GM12878 (cell line): ENCODE measurements at regions not wholly inside any gene's neighbourhood (a gene's known extent, or its start where the extent isn't known, plus 50 kb on each side); places are given as distances from the start of the nearest gene placed in this dataset.

Experiments used
- ATAC-seq: fragments of 200-7000 bp; cut with Tn5 transposase; 3 replicates; pipeline ENCODE4 v1.9.1; 2020; ENCODE audit warnings: mild to moderate bottlenecking, moderate library complexity
- BruUV-seq: library from RNA; stranded (reverse); fragments of 400-500 nt; replicated peaks from 2 replicates; lab custom pipeline; 2021; lab: Mats Ljungman, UMichigan
- CTCF ChIA-PET: fragments of 300-600 bp; sonication (Branson Sonifier 250); formaldehyde crosslinking; extraction: SDS; loops from one replicate; lab custom pipeline; 2021; ENCODE audit warnings: inconsistent platforms; lab: Yijun Ruan, JAX
- POLR2A ChIA-PET: fragments of 350-600 bp; formaldehyde crosslinking; extraction: SDS; loops from one replicate; lab custom pipeline; 2021; ENCODE audit warnings: inconsistent platforms; lab: Charles Lee
- RAD21 ChIA-PET: fragments of 300-600 bp; sonication (Branson Sonifier 250); formaldehyde crosslinking; loops from one replicate; lab custom pipeline; 2023; ENCODE audit warnings: antibody characterized with exemption; ENCODE audit not compliant: unreplicated experiment; lab: Charles Lee
- SMC1A ChIA-PET: fragments of 300-600 bp; sonication (Branson Sonifier 250); formaldehyde crosslinking; loops from one replicate; lab custom pipeline; 2023; ENCODE audit not compliant: unreplicated experiment, uncharacterized antibody; lab: Charles Lee
- DNase-seq: peaks from one replicate; pipeline ENCODE4 v3.0.0-alpha.2; 2011; ENCODE audit warnings: low read depth, low spot score
- FAIRE-seq: peaks from 3 replicates; lab custom pipeline; 2011; peaks lifted over from hg19 to GRCh38; lab: Jason Lieb, UNC
- H2AFZ ChIP-seq: 2 replicates; pipeline ENCODE4 v1.6.0; 2011; ENCODE audit warnings: low read depth, low read length, control low read depth; ENCODE audit not compliant: control insufficient read depth
- H3K27ac ChIP-seq: 2 replicates; pipeline ENCODE4 v1.5.1; 2011; ENCODE audit warnings: control low read depth; ENCODE audit not compliant: control insufficient read depth, insufficient read depth
- H3K27me3 ChIP-seq, 2 experiments: replicated peaks in 1 of 2; 2 replicates each; pipeline versions ENCODE4 v1.6.0 to v1.6.1; 2011; ENCODE audit warnings: low read length in 1 of 2; ENCODE audit not compliant: control insufficient read depth in 2 of 2, insufficient read depth in 2 of 2
- H3K36me3 ChIP-seq, 2 experiments: 2 replicates each; pipeline ENCODE4 v1.5.1; 2011; ENCODE audit warnings: low read length in 1 of 2; ENCODE audit not compliant: control insufficient read depth in 2 of 2, insufficient read depth in 2 of 2
- H3K4me1 ChIP-seq: 2 replicates; pipeline ENCODE4 v1.6.1; 2011; ENCODE audit warnings: mild to moderate bottlenecking, low read length, moderate library complexity, mixed read lengths; ENCODE audit not compliant: control insufficient read depth, insufficient read depth
- H3K4me2 ChIP-seq: 2 replicates; pipeline ENCODE4 v1.6.0; 2011; ENCODE audit warnings: control low read depth; ENCODE audit not compliant: control insufficient read depth, insufficient read depth
- H3K4me3 ChIP-seq: fragments of 200-600 bp; sonication (generic); 2 replicates; pipeline ENCODE4 v1.5.1; 2016
- H3K79me2 ChIP-seq: 2 replicates; pipeline ENCODE4 v1.6.0; 2011; ENCODE audit warnings: low read length; ENCODE audit not compliant: control insufficient read depth, insufficient read depth
- H3K9ac ChIP-seq: 2 replicates; pipeline ENCODE4 v1.8.0; 2011; ENCODE audit warnings: low read length, control low read depth, mixed read lengths; ENCODE audit not compliant: control insufficient read depth, insufficient read depth
- H3K9me3 ChIP-seq: replicated peaks from 3 replicates; pipeline ENCODE4 v1.5.1; 2011; ENCODE audit warnings: mild to moderate bottlenecking, low read length; ENCODE audit not compliant: control insufficient read depth, insufficient read depth
- H4K20me1 ChIP-seq: 2 replicates; pipeline ENCODE4 v1.6.0; 2011; ENCODE audit not compliant: control insufficient read depth, insufficient read depth
- CEBPB ChIP-seq, 2 experiments: fragments of 150-350 bp in 1 of 2; IDR thresholded peaks; 2 replicates each; pipeline ENCODE4 v1.6.1; 2012 to 2014; ENCODE audit warnings: low read depth in 2 of 2, low read length in 2 of 2, borderline replicate concordance in 1 of 2, inconsistent platforms in 1 of 2
- CREM ChIP-seq: IDR thresholded peaks from 2 replicates; pipeline ENCODE4 v1.6.1; 2014; ENCODE audit warnings: antibody characterized with exemption, low read depth
- CUX1 ChIP-seq: IDR thresholded peaks from 2 replicates; pipeline ENCODE4 v1.6.1; 2012; ENCODE audit warnings: improper control_type of control experiment, low read depth, low read length; ENCODE audit not compliant: insufficient replicate concordance
- EGR1 ChIP-seq, 2 experiments: IDR thresholded peaks; 1 replicate in 1 of 2; 2 replicates in 1 of 2; pipeline ENCODE4 v1.6.1; 2011 to 2012; ENCODE audit warnings: low read depth in 2 of 2, low read length in 2 of 2, borderline replicate concordance in 1 of 2, mild to moderate bottlenecking in 1 of 2, moderate library complexity in 1 of 2
- FOXM1 ChIP-seq: IDR thresholded peaks from 2 replicates; pipeline ENCODE4 v1.6.1; 2012; ENCODE audit warnings: low read depth, mild to moderate bottlenecking, inconsistent platforms, low read length, moderate library complexity
- KAT2A ChIP-seq: conservative IDR thresholded peaks from 2 replicates; pipeline ENCODE4 v1.6.1; 2011; ENCODE audit warnings: low read depth, low read length; ENCODE audit not compliant: control insufficient read depth
- MEF2B ChIP-seq: fragments of 450-650 bp; IDR thresholded peaks from 2 replicates; pipeline ENCODE4 v1.6.1; 2018; ENCODE audit warnings: mild to moderate bottlenecking, moderate library complexity; ENCODE audit not compliant: partially characterized antibody, poor library complexity, severe bottlenecking
- RELB ChIP-seq: fragments of 450-650 bp; IDR thresholded peaks from 2 replicates; pipeline ENCODE4 v1.6.1; 2017; ENCODE audit warnings: low read depth, mild to moderate bottlenecking, moderate library complexity
- RUNX3 ChIP-seq: IDR thresholded peaks from 2 replicates; pipeline ENCODE4 v1.6.1; 2012; ENCODE audit warnings: low read length, inconsistent platforms
- USF1 ChIP-seq: IDR thresholded peaks from 2 replicates; pipeline ENCODE4 v1.6.1; 2011; ENCODE audit warnings: borderline replicate concordance, low read depth, mild to moderate bottlenecking, moderate library complexity, mixed read lengths, low read length; ENCODE audit not compliant: insufficient read depth; ENCODE audit errors: extremely low read length
- WGBS: methylation state at CpG from one replicate; pipeline ENCODE4 v1.1.6; 2016; ENCODE audit warnings: low lambda C conversion rate; ENCODE audit not compliant: insufficient replicate concordance, insufficient coverage; ENCODE audit errors: missing lambda C conversion rate; 5-methylcytosine and 5-hydroxymethylcytosine counted together
- in situ Hi-C: fragments of 300-500 bp; cut with MboI; formaldehyde crosslinking; loops from 9 replicates; pipeline ENCODE4 v1.14.3; 2018; ENCODE audit warnings: mixed read lengths
- intact Hi-C: fragments of 100-400 bp; cut with micrococcal nuclease; formaldehyde crosslinking; loops from one replicate; pipeline ENCODE4 v1.14.2; 2022; ENCODE audit not compliant: unreplicated experiment

- no peak for TF ChIP-seq MEF2B
Measured at GRCh38 chr7:68393051-68393450, 1205.2 kb upstream of the AUTS2 start (continued).

- ChIA-PET CTCF (no interaction called here), SMC1A (no interaction called here), POLR2A (no interaction called here), RAD21 (no interaction called here)
- Histone ChIP-seq H3K27ac (no peak overlapping the region), H3K9ac (no peak overlapping the region), H4K20me1 (no peaks in the 10 kb centered on the region), H3K27me3 (no peaks in the 10 kb centered on the region), H3K36me3 (no peaks in the 10 kb centered on the region), H3K4me2 (no peak overlapping the region), H3K4me1 (no peaks in the 10 kb centered on the region), H3K79me2 (no peaks in the 10 kb centered on the region), H3K9me3 (no peaks in the 10 kb centered on the region), H3K4me3 (no peak overlapping the region), H2AFZ (no peak overlapping the region)
- DNase-seq: no peak
- WGBS: 15% methylated on average over 3 of the region's 3 CpGs
- ATAC-seq: no peak
- intact Hi-C loops: no loop called here
- BruUV-seq: no TSS peak
- no peak for FAIRE-seq
- TF ChIP-seq RELB: no peak
- TF ChIP-seq CUX1: no peak
- TF ChIP-seq CEBPB (IDR thresholded peaks at IDR 0.05; ENCODE audit: borderline replicate concordance in 1 of 2, low read depth in 2 of 2, low read length in 2 of 2): no peak
- no peak for TF ChIP-seq KAT2A
- no peak for TF ChIP-seq FOXM1
- TF ChIP-seq RUNX3: no peak
- no peak for TF ChIP-seq EGR1 (IDR thresholded peaks at IDR 0.05; ENCODE audit: borderline replicate concordance in 1 of 2, low read depth in 2 of 2, low read length in 2 of 2)
- TF ChIP-seq CREM: no peak
- no peak for TF ChIP-seq USF1
- in situ Hi-C loops: no loop called here
Measured at GRCh38 chr7:68394131-68394530, 1204.1 kb upstream of the AUTS2 start.
